DND-41 (cell line): ENCODE measurements at regions not wholly inside any gene's neighbourhood (a gene's known extent, or its start where the extent isn't known, plus 50 kb on each side); places are given as distances from the start of the nearest gene placed in this dataset.

Experiments
- ATAC-seq: fragments of 200-7000 bp; cut with Tn5 transposase; 3 replicates; pipeline ENCODE4 v1.9.1; 2021; ENCODE audit warnings: low read depth; ENCODE audit not compliant: insufficient read depth
- DNase-seq: peaks from one replicate; pipeline ENCODE4 v3.0.0-alpha.2; 2020
- H2AFZ ChIP-seq: 2 replicates; pipeline ENCODE4 v1.6.0; 2012; ENCODE audit warnings: low read depth, low read length
- H3K27ac ChIP-seq: 2 replicates; pipeline ENCODE4 v1.5.1; 2012; ENCODE audit warnings: low read length, inconsistent platforms
- H3K27me3 ChIP-seq: fragments of 200-600 bp; sonication (generic); 2 replicates; pipeline ENCODE4 v1.6.0; 2012; ENCODE audit warnings: low read length, mild to moderate bottlenecking, inconsistent platforms; ENCODE audit not compliant: insufficient read depth, poor library complexity
- H3K36me3 ChIP-seq: 2 replicates; pipeline ENCODE4 v1.5.1; 2012; ENCODE audit warnings: low read length, inconsistent platforms; ENCODE audit not compliant: insufficient read depth
- H3K4me1 ChIP-seq: 2 replicates; pipeline ENCODE4 v1.5.1; 2012; ENCODE audit warnings: mild to moderate bottlenecking, low read length; ENCODE audit not compliant: insufficient read depth
- H3K4me2 ChIP-seq: 2 replicates; pipeline ENCODE4 v1.6.0; 2012; ENCODE audit warnings: mild to moderate bottlenecking, moderate library complexity, low read length, inconsistent platforms; ENCODE audit not compliant: insufficient read depth
- H3K4me3 ChIP-seq, 2 experiments: fragments of 200-600 bp in 1 of 2; shearing (Covaris generic) in 1 of 2; 2 replicates each; pipeline ENCODE4 v1.5.1; 2012 to 2016; ENCODE audit warnings: inconsistent platforms in 2 of 2, low read length in 2 of 2, mild to moderate bottlenecking in 2 of 2, low read depth in 1 of 2, moderate library complexity in 1 of 2
- H3K79me2 ChIP-seq: 2 replicates; pipeline ENCODE4 v1.6.0; 2012; ENCODE audit warnings: low read length, inconsistent platforms; ENCODE audit not compliant: insufficient read depth
- H3K9ac ChIP-seq: 2 replicates; pipeline ENCODE4 v1.6.0; 2012; ENCODE audit warnings: low read depth, mild to moderate bottlenecking, inconsistent platforms, low read length, moderate library complexity
- H3K9me3 ChIP-seq: 2 replicates; pipeline ENCODE4 v1.5.1; 2012; ENCODE audit warnings: low read length, moderate library complexity, mild to moderate bottlenecking, inconsistent platforms; ENCODE audit not compliant: insufficient read depth, severe bottlenecking
- H4K20me1 ChIP-seq: 2 replicates; pipeline ENCODE4 v1.6.0; 2012; ENCODE audit warnings: low read length; ENCODE audit not compliant: insufficient read depth
- CTCF ChIP-seq: IDR thresholded peaks from 2 replicates; pipeline ENCODE4 v1.5.1; 2012; ENCODE audit warnings: borderline replicate concordance, low read length, moderate library complexity, mild to moderate bottlenecking; ENCODE audit not compliant: poor library complexity, severe bottlenecking; ENCODE audit errors: extremely low read depth
- EZH2 ChIP-seq: IDR thresholded peaks from 3 replicates; pipeline ENCODE4 v1.6.1; 2012; ENCODE audit warnings: borderline replicate concordance, low read depth, mild to moderate bottlenecking, moderate library complexity, low read length, inconsistent platforms; ENCODE audit not compliant: severe bottlenecking

DNA sequence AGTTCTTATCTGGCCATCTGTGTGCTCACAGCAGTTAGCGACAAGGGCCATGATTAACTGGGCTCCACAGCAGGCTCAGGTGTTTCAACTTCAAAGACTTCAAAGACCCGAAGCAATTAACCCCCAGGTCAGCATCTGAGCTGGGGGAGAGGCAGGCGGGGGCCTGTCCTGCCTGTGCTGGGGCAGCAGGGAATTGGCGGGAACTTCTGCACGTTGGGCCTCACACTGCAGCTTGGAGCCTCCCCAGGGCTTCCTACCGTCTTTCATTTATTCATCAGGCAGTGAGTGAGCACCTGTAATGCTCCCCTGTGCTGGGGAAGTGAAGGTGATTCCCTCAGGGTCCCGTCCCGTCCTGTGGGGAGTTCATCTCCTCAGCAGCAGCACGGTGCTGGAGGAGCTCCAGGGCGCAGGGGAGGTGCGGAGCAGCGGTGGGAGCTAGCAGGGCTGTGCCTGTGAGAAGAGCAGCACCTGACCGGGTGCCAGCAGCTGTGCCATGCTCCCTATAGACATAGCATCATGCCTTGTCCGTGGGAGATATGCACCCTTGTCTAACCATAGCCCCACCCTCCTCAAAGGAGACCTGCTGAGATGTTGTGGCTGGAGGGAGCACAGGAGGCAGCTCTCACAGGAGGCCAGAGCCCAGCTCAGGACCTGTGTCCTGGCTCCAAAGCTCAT is 51.8 kb upstream of the FRMD1 start:
- Histone ChIP-seq H3K27ac (no peak overlapping the region), H3K4me1 (no peaks in the 10 kb centered on the region), H4K20me1 (no peaks in the 10 kb centered on the region), H3K36me3 (no peaks in the 10 kb centered on the region), H2AFZ (no peak overlapping the region), H3K4me2 (no peak overlapping the region), H3K79me2 (no peaks in the 10 kb centered on the region), H3K27me3 (no peaks in the 10 kb centered on the region), H3K9ac (no peak overlapping the region), H3K4me3 (no peak overlapping the region), H3K9me3 (peaks cover 9% of the 10 kb centered on the region)
- TF ChIP-seq EZH2 = no peak
- TF ChIP-seq CTCF = no peak
- no peak for ATAC-seq
- no peak for DNase-seq

- H3K9me3 ChIP-seq = peaks cover 9% of the 10 kb centered on the region
- no peak overlapping the region for H3K27ac ChIP-seq
- ATAC-seq (no peak), DNase-seq (no peak)
- TF ChIP-seq CTCF (no peak), EZH2 (no peak)
- no peaks in the 10 kb centered on the region for H3K79me2 ChIP-seq
- no peak overlapping the region for H2AFZ ChIP-seq
- no peaks in the 10 kb centered on the region for H3K27me3 ChIP-seq
- no peak overlapping the region for H3K4me3 ChIP-seq
- H4K20me1 ChIP-seq = no peaks in the 10 kb centered on the region
- H3K4me2 ChIP-seq = no peak overlapping the region
- no peaks in the 10 kb centered on the region for H3K4me1 ChIP-seq
- no peaks in the 10 kb centered on the region for H3K36me3 ChIP-seq
- no peak overlapping the region for H3K9ac ChIP-seq
Observed at GRCh38 chr6:168130168-168130696, 51.2 kb upstream of the FRMD1 start.

DNA sequence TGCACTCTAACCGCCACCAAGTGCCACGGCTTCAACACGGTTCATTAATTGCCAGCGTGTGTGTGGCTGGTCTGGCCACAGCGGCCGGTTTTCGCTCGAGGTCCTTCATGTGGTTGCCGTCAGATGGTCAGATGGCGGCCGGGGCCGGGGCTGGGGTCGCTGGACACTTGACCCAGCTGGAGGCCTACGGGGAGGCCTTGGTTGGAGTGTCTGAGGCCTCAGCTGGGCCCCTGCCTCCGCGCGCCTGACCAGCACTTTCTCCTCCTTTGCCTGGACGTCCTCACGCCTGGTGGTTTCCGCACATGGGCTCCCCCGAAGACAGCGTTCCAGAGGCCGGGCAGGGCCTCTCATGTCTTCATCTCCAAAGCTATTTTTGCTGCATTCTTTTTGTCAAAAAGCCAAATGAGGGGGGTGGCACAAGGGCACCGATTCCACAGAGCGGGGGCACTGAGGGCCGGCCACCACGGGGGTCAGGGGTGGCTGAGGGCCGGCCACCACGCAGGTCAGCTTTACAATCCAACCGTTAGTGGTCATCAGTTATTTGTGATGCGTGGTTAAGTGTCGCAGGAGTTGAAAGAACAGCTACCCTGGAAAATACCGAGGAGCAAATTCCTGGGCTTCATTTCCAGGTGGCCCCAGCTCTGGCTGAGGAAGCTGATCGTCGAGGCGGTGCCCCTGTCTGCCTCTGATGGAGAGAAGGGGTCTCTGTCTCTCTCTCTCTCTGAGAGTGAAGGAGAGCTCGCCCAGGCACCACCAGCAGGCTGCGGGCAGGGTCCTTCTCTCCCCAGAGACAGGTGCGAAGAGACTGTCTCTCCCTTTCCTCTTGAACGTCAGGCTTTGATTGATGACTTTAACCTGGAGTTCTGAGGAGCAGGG is 50.5 kb upstream of the FRMD1 start:
- H3K4me2 ChIP-seq = no peak overlapping the region
- H3K9ac ChIP-seq = no peak overlapping the region
- no peaks in the 10 kb centered on the region for H4K20me1 ChIP-seq
- H3K9me3 ChIP-seq = peaks cover 9% of the 10 kb centered on the region
- TF ChIP-seq EZH2 (no peak), CTCF (no peak)
- H3K27ac ChIP-seq = no peak overlapping the region
- no peak overlapping the region for H2AFZ ChIP-seq
- H3K4me1 ChIP-seq = no peaks in the 10 kb centered on the region
- H3K27me3 ChIP-seq = no peaks in the 10 kb centered on the region
- DNase-seq (no peak), ATAC-seq (no peak)
- no peaks in the 10 kb centered on the region for H3K79me2 ChIP-seq
- no peak overlapping the region for H3K4me3 ChIP-seq
- H3K36me3 ChIP-seq = no peaks in the 10 kb centered on the region
